ENCODE measurements at regions not wholly inside any gene's neighbourhood (a gene's known extent, or its start where the extent isn't known, plus 50 kb on each side); places are given as distances from the start of the nearest gene placed in this dataset.

GRCh38 chr11:92357344-92357743 lies 132.7 kb downstream of the FAT3 start:
- no peaks in the 10 kb centered on the region for H3K27me3 ChIP-seq
- no peaks in the 10 kb centered on the region for H3K4me1 ChIP-seq
- TF ChIP-seq CTCF (IDR thresholded peaks at IDR 0.05): no peak
- TF ChIP-seq POLR2A (IDR thresholded peaks at IDR 0.05): no peak
- H3K36me3 ChIP-seq: no peaks in the 10 kb centered on the region
- no peak overlapping the region for H3K27ac ChIP-seq
- H3K4me3 ChIP-seq: no peak overlapping the region
- DNase-seq: no peak
- H3K9me3 ChIP-seq: no peaks in the 10 kb centered on the region

GRCh38 chr11:92357841-92358240 lies 133.2 kb downstream of the FAT3 start:
- Histone ChIP-seq H3K36me3 (no peaks in the 10 kb centered on the region), H3K4me1 (no peaks in the 10 kb centered on the region), H3K27me3 (no peaks in the 10 kb centered on the region), H3K4me3 (no peak overlapping the region), H3K27ac (no peak overlapping the region), H3K9me3 (no peaks in the 10 kb centered on the region)
- no peak for TF ChIP-seq POLR2A (IDR thresholded peaks at IDR 0.05)
- TF ChIP-seq CTCF (IDR thresholded peaks at IDR 0.05): no peak
- no peak for DNase-seq

GRCh38 chr11:92361551-92361950 lies 136.9 kb downstream of the FAT3 start:
- Histone ChIP-seq H3K4me1 (no peaks in the 10 kb centered on the region), H3K27me3 (no peaks in the 10 kb centered on the region), H3K36me3 (no peaks in the 10 kb centered on the region), H3K4me3 (no peak overlapping the region), H3K9me3 (no peaks in the 10 kb centered on the region), H3K27ac (no peak overlapping the region)
- DNase-seq: no peak
- TF ChIP-seq POLR2A (IDR thresholded peaks at IDR 0.05) (no peak), CTCF (IDR thresholded peaks at IDR 0.05) (no peak)

- TF ChIP-seq CTCF (IDR thresholded peaks at IDR 0.05): no peak
- TF ChIP-seq POLR2A (IDR thresholded peaks at IDR 0.05): no peak
- no peaks in the 10 kb centered on the region for H3K4me1 ChIP-seq
- no peaks in the 10 kb centered on the region for H3K27me3 ChIP-seq
- H3K9me3 ChIP-seq: no peaks in the 10 kb centered on the region
- no peaks in the 10 kb centered on the region for H3K36me3 ChIP-seq
- no peak overlapping the region for H3K4me3 ChIP-seq
- no peak overlapping the region for H3K27ac ChIP-seq
- no peak for DNase-seq
These were observed 138.4 kb downstream of the FAT3 start for GRCh38 chr11:92362989-92363388.

GRCh38 chr11:92364177-92364576 lies 139.6 kb downstream of the FAT3 start:
- TF ChIP-seq CTCF (IDR thresholded peaks at IDR 0.05): no peak
- no peak for TF ChIP-seq POLR2A (IDR thresholded peaks at IDR 0.05)
- no peak overlapping the region for H3K27ac ChIP-seq

GRCh38 chr11:92376146-92376599 lies 151.6 kb downstream of the FAT3 start:
- no peak overlapping the region for H3K4me3 ChIP-seq

More at GRCh38 chr11:92364177-92364576, 139.6 kb downstream of the FAT3 start:
- no peaks in the 10 kb centered on the region for H3K36me3 ChIP-seq
- DNase-seq: no peak
- no peaks in the 10 kb centered on the region for H3K9me3 ChIP-seq
- H3K4me3 ChIP-seq: no peak overlapping the region
- no peaks in the 10 kb centered on the region for H3K27me3 ChIP-seq
- H3K4me1 ChIP-seq: no peaks in the 10 kb centered on the region

More at GRCh38 chr11:92376146-92376599, 151.6 kb downstream of the FAT3 start:
- Histone ChIP-seq H3K27ac (no peak overlapping the region), H3K9me3 (no peaks in the 10 kb centered on the region), H3K36me3 (no peaks in the 10 kb centered on the region), H3K4me1 (no peaks in the 10 kb centered on the region), H3K27me3 (no peaks in the 10 kb centered on the region)
- DNase-seq: no peak
- TF ChIP-seq POLR2A (IDR thresholded peaks at IDR 0.05) (no peak), CTCF (IDR thresholded peaks at IDR 0.05) (no peak)

Data from Peyer's patch (tissue), 4 donors.